ENCODE measurements at regions not wholly inside any gene's neighbourhood (a gene's known extent, or its start where the extent isn't known, plus 50 kb on each side); places are given as distances from the start of the nearest gene placed in this dataset.
"Not testable (repeated sequence)": the region's sequence is repeated elsewhere in the genome, so short reads cannot be mapped to it uniquely, and the experiment has no call there.

GRCh38 chr3:191518861-191519260 is 57.9 kb downstream of the PYDC2 start:
- DNase-seq: no peak

GRCh38 chr3:191521055-191521454 is 60.1 kb downstream of the PYDC2 start:
- no peak for DNase-seq

DNA sequence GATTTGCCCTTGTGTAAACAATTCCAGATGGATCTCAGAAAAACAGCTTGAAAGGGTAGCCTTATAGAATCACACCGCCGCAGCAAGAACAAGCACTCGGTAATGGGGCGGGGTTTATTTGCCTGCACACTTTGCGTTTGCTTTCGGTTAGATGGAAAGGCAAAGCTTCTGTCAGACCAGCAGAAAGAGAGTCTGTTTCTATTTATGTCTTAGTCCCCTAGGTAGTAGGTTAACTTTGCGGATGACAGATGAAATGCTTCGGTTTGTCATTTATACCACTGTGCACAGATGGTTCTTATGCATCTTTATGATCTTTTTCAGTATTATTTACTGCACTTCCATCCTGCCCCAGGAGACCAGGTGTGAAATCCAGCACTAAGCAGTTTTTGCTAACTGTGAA is 62.2 kb downstream of the PYDC2 start:
- DNase-seq: peak; percentile 58

GRCh38 chr3:191528589-191528988 is 67.6 kb downstream of the PYDC2 start:
- no peak for DNase-seq

DNA sequence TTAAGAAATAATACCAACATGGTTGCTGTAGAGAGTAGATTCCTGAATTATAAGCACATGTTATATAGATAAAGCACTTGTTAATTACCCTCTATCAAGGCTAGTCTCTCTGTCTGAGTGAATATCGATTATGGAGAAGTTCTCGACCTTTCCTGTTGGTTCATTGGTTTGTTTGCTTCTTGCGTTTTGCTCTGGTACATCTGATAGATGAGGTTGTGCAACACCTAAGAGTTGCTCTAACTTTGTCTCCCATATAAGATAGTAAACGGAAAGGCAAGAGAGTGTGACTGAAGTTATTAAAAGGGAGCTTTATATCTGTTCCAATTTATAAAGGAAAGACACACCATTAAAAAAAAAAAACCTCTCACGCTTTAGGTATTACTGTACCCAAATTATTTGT is 69.0 kb downstream of the PYDC2 start:
- DNase-seq: no peak

GRCh38 chr3:191531434-191531972 is 70.5 kb downstream of the PYDC2 start:
- no peak for DNase-seq

GRCh38 chr3:191543018-191543417 is 82.1 kb downstream of the PYDC2 start:
- no peak for DNase-seq

- no peak for DNase-seq
Measured at GRCh38 chr3:191543897-191544296, 82.9 kb downstream of the PYDC2 start.

DNA sequence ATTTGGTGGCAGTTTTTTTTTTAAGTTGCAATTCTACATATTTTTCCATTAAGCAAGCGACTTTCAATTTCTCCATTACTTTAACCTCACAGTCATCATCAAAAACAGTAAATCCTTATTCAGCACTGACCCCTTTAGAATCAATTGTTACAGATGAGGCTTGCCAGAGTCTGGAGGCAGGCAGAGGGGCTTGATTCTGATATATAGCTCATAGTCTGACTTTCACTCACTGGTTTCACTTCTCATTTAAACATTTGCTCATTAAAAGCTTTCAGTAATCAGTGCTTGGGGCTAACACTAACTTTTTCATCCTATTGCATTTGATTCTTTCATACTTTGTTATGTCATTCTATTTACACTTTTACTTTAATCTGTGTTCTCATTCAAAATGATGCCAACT is 88.4 kb downstream of the PYDC2 start:
- DNase-seq: no peak

- no peak for DNase-seq
Measured at GRCh38 chr3:191555037-191555436, 94.1 kb downstream of the PYDC2 start.

DNA sequence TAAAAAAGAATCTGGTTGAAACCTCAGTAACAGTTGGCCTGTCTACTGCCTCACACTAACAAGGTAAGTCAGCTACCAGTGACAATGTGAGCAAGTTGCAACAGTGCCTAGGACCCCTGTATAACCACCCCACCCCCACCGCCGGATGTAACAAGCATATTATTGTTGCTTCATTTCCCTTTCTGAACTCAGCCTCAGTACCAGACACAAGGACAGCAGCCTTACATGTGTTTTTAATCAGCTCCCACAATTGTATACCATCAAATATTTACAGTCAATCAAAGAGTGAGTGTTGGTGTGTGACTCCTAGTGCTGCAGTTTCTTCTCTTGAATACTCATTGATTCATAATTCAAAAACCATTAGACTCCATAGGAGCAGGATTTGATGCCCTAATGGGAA is 96.4 kb downstream of the PYDC2 start:
- no peak for DNase-seq

DNA sequence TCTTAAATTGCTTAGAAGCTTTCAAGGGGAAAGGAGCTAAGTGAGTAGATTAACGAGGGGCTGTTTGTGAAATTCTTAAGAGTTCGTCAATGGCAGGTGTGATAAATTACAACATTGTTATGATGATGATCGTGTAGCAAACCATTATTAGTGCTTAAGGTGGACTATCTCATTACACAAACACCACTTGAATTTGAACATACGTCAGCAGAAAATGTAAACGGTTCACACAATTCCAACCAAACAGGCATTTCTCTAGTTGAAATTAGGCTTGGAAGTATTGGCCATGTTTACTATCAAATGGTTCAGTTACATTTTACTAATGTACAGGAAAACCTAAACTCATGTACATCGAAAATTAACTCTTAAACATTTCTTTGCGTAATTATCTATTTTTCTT is 102.8 kb downstream of the PYDC2 start:
- no peak for DNase-seq

- DNase-seq: no peak
Measured at GRCh38 chr3:191566469-191566868, 105.5 kb downstream of the PYDC2 start.

GRCh38 chr3:191568206-191568605 is 107.2 kb downstream of the PYDC2 start:
- no peak for DNase-seq

- no peak for DNase-seq
Measured at GRCh38 chr3:191592105-191592504, 131.1 kb downstream of the PYDC2 start.

GRCh38 chr3:191593486-191593885 is 132.5 kb downstream of the PYDC2 start:
- no peak for DNase-seq

- not testable (repeated sequence) for DNase-seq
Measured at GRCh38 chr3:191615511-191615910, 154.5 kb downstream of the PYDC2 start.

DNA sequence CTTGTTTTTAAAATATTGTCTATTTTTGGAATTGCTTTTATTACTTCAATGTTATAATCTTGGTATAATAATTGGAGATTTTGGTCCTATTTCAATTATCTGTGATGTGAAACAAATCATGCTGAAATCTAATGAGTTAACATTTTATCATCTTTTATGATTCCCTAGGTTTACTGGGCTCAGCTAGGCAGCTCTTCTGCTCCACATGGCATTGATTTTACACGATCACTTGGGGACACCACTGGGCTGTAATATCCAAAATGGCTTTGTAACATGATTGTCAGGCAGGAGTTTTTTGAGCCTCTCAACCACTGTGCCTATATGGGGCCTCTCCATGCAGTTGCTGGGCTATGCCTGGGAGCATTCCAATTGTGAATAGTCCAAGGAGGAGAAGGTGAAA is 163.3 kb downstream of the PYDC2 start:
- no peak for DNase-seq

GRCh38 chr3:191627064-191627463 is 166.1 kb downstream of the PYDC2 start:
- no peak for DNase-seq

DNA sequence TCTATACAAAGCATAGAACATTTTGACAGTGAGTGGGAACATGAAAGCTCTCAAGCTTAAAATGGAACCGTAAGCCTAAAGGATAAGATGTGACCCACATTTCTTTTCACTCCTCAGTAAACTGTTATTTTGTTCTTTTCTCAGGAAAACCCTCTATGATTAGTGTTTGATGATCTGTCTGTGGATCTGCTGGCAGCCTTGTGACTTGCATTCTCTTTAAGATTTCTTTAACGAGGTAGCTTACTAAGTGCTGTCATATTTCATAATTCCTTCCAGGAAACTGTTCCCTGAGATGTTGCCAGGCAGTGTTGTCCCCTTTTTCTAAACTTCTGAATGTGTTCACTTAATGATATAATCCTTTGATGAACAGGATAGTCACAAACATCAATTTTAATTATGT is 167.6 kb downstream of the PYDC2 start:
- DNase-seq: no peak

- no peak for DNase-seq
Measured at GRCh38 chr3:191631496-191631895, 170.5 kb downstream of the PYDC2 start.

- DNase-seq: no peak
Measured at GRCh38 chr3:191634902-191635301, 173.9 kb downstream of the PYDC2 start.

GRCh38 chr3:191637611-191638010 is 176.6 kb downstream of the PYDC2 start:
- no peak for DNase-seq

- DNase-seq: no peak
Measured at GRCh38 chr3:191641789-191642188, 180.8 kb downstream of the PYDC2 start.

- no peak for DNase-seq
Measured at GRCh38 chr3:191644291-191644690, 183.3 kb downstream of the PYDC2 start.

DNA sequence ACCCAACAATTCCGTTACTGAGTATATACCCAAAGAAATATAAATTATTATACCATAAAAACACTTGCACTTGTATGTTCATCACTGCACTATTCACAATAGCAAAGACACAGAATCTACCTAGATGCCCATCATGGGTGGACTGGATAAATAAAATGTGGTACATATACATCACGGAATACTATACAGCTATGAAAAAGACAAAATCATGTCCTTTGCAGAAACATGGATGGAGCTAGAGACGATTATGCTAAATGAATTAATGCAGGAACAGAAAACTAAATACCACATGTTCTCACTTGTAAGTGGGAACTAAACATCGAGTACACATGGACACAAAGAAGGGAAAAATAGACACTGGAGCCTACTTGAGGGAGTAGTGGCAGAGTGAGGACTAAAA is 185.3 kb downstream of the PYDC2 start:
- DNase-seq: no peak

Measured in RPMI8226 (cell line).